GM12878 (cell line): ENCODE measurements at regions not wholly inside any gene's neighbourhood (a gene's known extent, or its start where the extent isn't known, plus 50 kb on each side); places are given as distances from the start of the nearest gene placed in this dataset.

Experiments
- ATF2 ChIP-seq: IDR thresholded peaks from 2 replicates; pipeline ENCODE4 v1.6.1; 2012; ENCODE audit warnings: low read length, inconsistent platforms
- ATF3 ChIP-seq: IDR thresholded peaks from 2 replicates; pipeline ENCODE4 v1.6.1; 2011; ENCODE audit warnings: low read depth, mild to moderate bottlenecking, low read length, moderate library complexity, borderline replicate concordance; ENCODE audit errors: extremely low read depth
- CHD4 ChIP-seq: fragments of 200-600 bp; sonication (generic); IDR thresholded peaks from 2 replicates; pipeline ENCODE4 v1.6.1; 2016; ENCODE audit warnings: mild to moderate bottlenecking
- CTCF ChIP-seq, 3 experiments: IDR thresholded peaks in 2 of 3; conservative IDR thresholded peaks in 1 of 3; 2 replicates each; pipeline ENCODE4 v1.5.1; 2011; ENCODE audit warnings: low read depth in 3 of 3, low read length in 3 of 3, mild to moderate bottlenecking in 3 of 3, control low read depth in 2 of 3, moderate library complexity in 2 of 3, inconsistent platforms in 1 of 3, mixed read lengths in 1 of 3; ENCODE audit not compliant: control insufficient read depth in 2 of 3, insufficient read depth in 1 of 3; ENCODE audit errors: extremely low read depth in 1 of 3
- EP300 ChIP-seq, 2 experiments: fragments of 150-350 bp in 1 of 2; IDR thresholded peaks; 2 replicates each; pipeline ENCODE4 v1.6.1; 2011 to 2012; ENCODE audit warnings: low read depth in 2 of 2, low read length in 2 of 2, borderline replicate concordance in 1 of 2, improper control_type of control experiment in 1 of 2, inconsistent platforms in 1 of 2; ENCODE audit not compliant: control insufficient read depth in 1 of 2
- GABPA ChIP-seq: IDR thresholded peaks from 2 replicates; pipeline ENCODE4 v1.6.1; 2014; ENCODE audit warnings: antibody characterized with exemption, low read depth, mild to moderate bottlenecking, inconsistent platforms
- LARP7 ChIP-seq: fragments of 450-650 bp; IDR thresholded peaks from 2 replicates; pipeline ENCODE4 v1.6.1; 2017; ENCODE audit warnings: mild to moderate bottlenecking
- POLR2A ChIP-seq: IDR thresholded peaks from 2 replicates; pipeline ENCODE4 v1.6.1; 2011; ENCODE audit warnings: low read depth, mild to moderate bottlenecking, low read length
- POLR2AphosphoS5 ChIP-seq: IDR thresholded peaks from 2 replicates; pipeline ENCODE4 v1.6.1; 2011; ENCODE audit warnings: mild to moderate bottlenecking, low read length, inconsistent platforms
- RBBP5 ChIP-seq: fragments of 200-600 bp; sonication (generic); conservative IDR thresholded peaks from 2 replicates; pipeline ENCODE4 v1.6.1; 2016
- RFX5 ChIP-seq: IDR thresholded peaks from 2 replicates; pipeline ENCODE4 v1.6.1; 2011; ENCODE audit warnings: low read depth, low read length, improper control_type of control experiment
- SIN3A ChIP-seq: IDR thresholded peaks from 2 replicates; pipeline ENCODE4 v1.6.1; 2012; ENCODE audit warnings: low read depth, low read length, improper control_type of control experiment
- TBL1XR1 ChIP-seq: IDR thresholded peaks from 2 replicates; pipeline ENCODE4 v1.6.1; 2012; ENCODE audit warnings: low read depth, low read length, improper control_type of control experiment
- ZNF274 ChIP-seq: IDR thresholded peaks from one replicate; pipeline ENCODE4 v1.8.0; 2011; ENCODE audit not compliant: insufficient read length, insufficient read depth

GRCh38 chr7:85630904-85631600, 444.2 kb upstream of the SEMA3D start:
- TF ChIP-seq EP300 (IDR thresholded peaks at IDR 0.05; ENCODE audit: borderline replicate concordance in 1 of 2, control insufficient read depth in 1 of 2, low read depth in 2 of 2, low read length in 2 of 2), result no peak
- TF ChIP-seq POLR2A, result no peak
- TF ChIP-seq TBL1XR1, result no peak
- no peak for TF ChIP-seq CTCF (IDR thresholded peaks at IDR 0.05 in 2 of 3, conservative IDR thresholded peaks at IDR 0.05 in 1 of 3; ENCODE audit: control insufficient read depth in 2 of 3, extremely low read depth in 1 of 3, insufficient read depth in 1 of 3, low read depth in 3 of 3, low read length in 3 of 3)
- TF ChIP-seq CHD4, result no peak
- TF ChIP-seq ZNF274, result no peak
- TF ChIP-seq LARP7, result no peak
- no peak for TF ChIP-seq ATF2
- no peak for TF ChIP-seq RBBP5
- TF ChIP-seq POLR2AphosphoS5, result no peak
- no peak for TF ChIP-seq RFX5
- TF ChIP-seq ATF3, result no peak
- TF ChIP-seq GABPA, result no peak
- no peak for TF ChIP-seq SIN3A
